AG10803 (cell line): ENCODE measurements at regions not wholly inside any gene's neighbourhood (a gene's known extent, or its start where the extent isn't known, plus 50 kb on each side); places are given as distances from the start of the nearest gene placed in this dataset.

Source experiments
- DNase-seq: peaks from one replicate; pipeline ENCODE4 v3.0.0; 2010; ENCODE audit warnings: low read depth
- H3K4me3 ChIP-seq: 2 replicates; pipeline ENCODE4 v1.5.1; 2011; ENCODE audit warnings: mild to moderate bottlenecking, low read length, control low read depth
- CTCF ChIP-seq: conservative IDR thresholded peaks from 2 replicates; pipeline ENCODE4 v1.5.1; 2011; ENCODE audit warnings: mild to moderate bottlenecking, low read length, control low read depth, inconsistent platforms

- no peak for TF ChIP-seq CTCF
- DNase-seq = no peak
- H3K4me3 ChIP-seq = no peak overlapping the region
Measured at GRCh38 chr17:71970312-71970711, 150.5 kb upstream of the SOX9 start.

- no peak for TF ChIP-seq CTCF
- no peak overlapping the region for H3K4me3 ChIP-seq
- DNase-seq = no peak
Measured at GRCh38 chr17:71974051-71974450, 146.8 kb upstream of the SOX9 start.

GRCh38 chr17:71975331-71975801 lies 145.5 kb upstream of the SOX9 start:
- H3K4me3 ChIP-seq = peak overlapping the region; percentile 61
- peak; percentile 46 for DNase-seq
- no peak for TF ChIP-seq CTCF

GRCh38 chr17:71976011-71976649 lies 144.7 kb upstream of the SOX9 start:
- H3K4me3 ChIP-seq = peak overlapping the region; percentile 41
- no peak for TF ChIP-seq CTCF
- peak; percentile 97 for DNase-seq

- DNase-seq = no peak
- H3K4me3 ChIP-seq = no peak overlapping the region
- no peak for TF ChIP-seq CTCF
Measured at GRCh38 chr17:71978435-71978834, 142.4 kb upstream of the SOX9 start.

GRCh38 chr17:71980171-71980570 lies 140.6 kb upstream of the SOX9 start:
- no peak for TF ChIP-seq CTCF
- DNase-seq = peak; percentile 3
- no peak overlapping the region for H3K4me3 ChIP-seq

- no peak for TF ChIP-seq CTCF
- H3K4me3 ChIP-seq = no peak overlapping the region
- no peak for DNase-seq
Measured at GRCh38 chr17:71983828-71984227, 137.0 kb upstream of the SOX9 start.
